Lower leg skin (tissue), 3 donors: ENCODE measurements at regions not wholly inside any gene's neighbourhood (a gene's known extent, or its start where the extent isn't known, plus 50 kb on each side); places are given as distances from the start of the nearest gene placed in this dataset.

Experiments used
- CTCF ChIP-seq, 3 donors: fragments of 450-650 bp; IDR thresholded peaks; one replicate each; pipeline ENCODE4 v1.5.1; 2016; ENCODE audit warnings: antibody characterized with exemption in 3 of 3, mild to moderate bottlenecking in 3 of 3, moderate library complexity in 2 of 3
- POLR2A ChIP-seq, 2 donors: fragments of 450-650 bp; IDR thresholded peaks; one replicate each; pipeline ENCODE4 v1.6.1; 2016 to 2017; ENCODE audit warnings: antibody characterized with exemption in 2 of 2, mild to moderate bottlenecking in 1 of 2, moderate library complexity in 1 of 2

- TF ChIP-seq CTCF (IDR thresholded peaks at IDR 0.05) (no peak), POLR2A (IDR thresholded peaks at IDR 0.05) (no peak)
Measured at GRCh38 chr10:2244471-2244870, 507.1 kb upstream of the ADARB2 start.
